Mucosa of descending colon (tissue), 3 donors: ENCODE measurements at regions not wholly inside any gene's neighbourhood (a gene's known extent, or its start where the extent isn't known, plus 50 kb on each side); places are given as distances from the start of the nearest gene placed in this dataset.

Experiments used
- ATAC-seq: fragments of 200-7000 bp; cut with Tn5 transposase; one replicate; pipeline ENCODE4 v1.9.1; 2020; ENCODE audit warnings: mild to moderate bottlenecking, moderate library complexity
- DNase-seq, 3 donors: peaks; one replicate each; pipeline ENCODE4 v3.0.0-alpha.2; 2020
- H3K36me3 ChIP-seq: fragments of 200-600 bp; one replicate; pipeline ENCODE4 v1.8.0; 2021; ENCODE audit warnings: low read depth, mild to moderate bottlenecking
- H3K4me1 ChIP-seq: fragments of 200-600 bp; one replicate; pipeline ENCODE4 v1.8.0; 2021; ENCODE audit warnings: low read depth, mild to moderate bottlenecking
- H3K4me3 ChIP-seq: fragments of 200-600 bp; one replicate; pipeline ENCODE4 v1.8.0; 2021; ENCODE audit warnings: mild to moderate bottlenecking
- H3K9me3 ChIP-seq: fragments of 200-600 bp; one replicate; pipeline ENCODE4 v1.8.0; 2021; ENCODE audit warnings: mild to moderate bottlenecking
- CTCF ChIP-seq: fragments of 200-600 bp; IDR thresholded peaks from one replicate; pipeline ENCODE4 v1.8.0; 2022; ENCODE audit warnings: antibody characterized with exemption, mild to moderate bottlenecking
- intact Hi-C, 2 donors: fragments of 100-400 bp; cut with DNase I in 1 of 2; cut with micrococcal nuclease in 1 of 2; formaldehyde crosslinking; loops; one replicate each; pipeline versions ENCODE4 v1.11.0 to v1.11.1; 2022; cut with DNase I, micrococcal nuclease
- donor health status: DM: no; HTN: no; CAD: no; lungs with moderate emphysema.
- donor health status: DM: no; HTN: no; CAD: no.
- donor health status: DM: no; HTN: yes; CAD: no.

- no peak for ATAC-seq
- Histone ChIP-seq H3K9me3 (no peaks in the 10 kb centered on the region), H3K36me3 (no peaks in the 10 kb centered on the region), H3K4me3 (no peak overlapping the region), H3K4me1 (no peaks in the 10 kb centered on the region)
- no peak for TF ChIP-seq CTCF
- no peak for DNase-seq
- intact Hi-C loops: no loop called here
Measured at GRCh38 chr12:24057920-24058476, 108.5 kb upstream of the SOX5 start.

- intact Hi-C loops: no loop called here
- TF ChIP-seq CTCF: no peak
- no peak for ATAC-seq
Measured at GRCh38 chr12:24055747-24056146, 106.3 kb upstream of the SOX5 start.

GRCh38 chr12:24054416-24054815 is 104.9 kb upstream of the SOX5 start:
- Histone ChIP-seq H3K36me3 (no peaks in the 10 kb centered on the region), H3K4me3 (no peak overlapping the region), H3K9me3 (no peaks in the 10 kb centered on the region), H3K4me1 (no peaks in the 10 kb centered on the region)
- peak in 1 of 3 donors; percentile 30 for DNase-seq
- intact Hi-C loops: no loop called here
- TF ChIP-seq CTCF: no peak
- no peak for ATAC-seq

More at GRCh38 chr12:24055747-24056146, 106.3 kb upstream of the SOX5 start:
- no peak overlapping the region for H3K4me3 ChIP-seq
- no peak for DNase-seq
- no peaks in the 10 kb centered on the region for H3K36me3 ChIP-seq
- no peaks in the 10 kb centered on the region for H3K4me1 ChIP-seq
- no peaks in the 10 kb centered on the region for H3K9me3 ChIP-seq

- Histone ChIP-seq H3K4me1 (peaks cover 7% of the 10 kb centered on the region), H3K36me3 (no peaks in the 10 kb centered on the region), H3K9me3 (peaks cover 3% of the 10 kb centered on the region), H3K4me3 (no peak overlapping the region)
- no peak for ATAC-seq
- DNase-seq: no peak
- intact Hi-C loops: no loop called here
- TF ChIP-seq CTCF: no peak
Measured at GRCh38 chr12:24049728-24050127, 100.3 kb upstream of the SOX5 start.

GRCh38 chr12:24049101-24049500 is 99.6 kb upstream of the SOX5 start:
- DNase-seq (no peak), ATAC-seq (no peak)
- Histone ChIP-seq H3K36me3 (no peaks in the 10 kb centered on the region), H3K9me3 (peaks cover 3% of the 10 kb centered on the region), H3K4me1 (peaks cover 11% of the 10 kb centered on the region), H3K4me3 (no peak overlapping the region)
- intact Hi-C loops: no loop called here
- TF ChIP-seq CTCF: no peak

- Histone ChIP-seq H3K9me3 (peaks cover 3% of the 10 kb centered on the region), H3K4me3 (no peak overlapping the region), H3K36me3 (no peaks in the 10 kb centered on the region), H3K4me1 (peaks cover 11% of the 10 kb centered on the region)
- intact Hi-C loops: no loop called here
- ATAC-seq (no peak), DNase-seq (no peak)
- no peak for TF ChIP-seq CTCF
Measured at GRCh38 chr12:24048446-24048845, 99.0 kb upstream of the SOX5 start.
